Immature natural killer cell (primary cell): ENCODE measurements at regions not wholly inside any gene's neighbourhood (a gene's known extent, or its start where the extent isn't known, plus 50 kb on each side); places are given as distances from the start of the nearest gene placed in this dataset.
A peak's percentile ranks its signal among the peaks of the same experiment; 100 is the strongest.

Source experiments
- DNase-seq, 3 donors: peaks; one replicate each; pipeline ENCODE4 v3.0.0; 2022; ENCODE audit warnings: mixed read lengths in 1 of 3
- H3K27ac Mint-ChIP-seq, 6 donors: one replicate each; pipeline ENCODE4 v1.8.0; 2020; ENCODE audit warnings: mixed read lengths in 6 of 6, mild to moderate bottlenecking in 5 of 6, inconsistent platforms in 4 of 6, moderate library complexity in 3 of 6
- H3K27me3 Mint-ChIP-seq, 3 donors: one replicate each; pipeline ENCODE4 v1.8.0; 2020 to 2021; ENCODE audit warnings: low read depth in 3 of 3, mild to moderate bottlenecking in 3 of 3, mixed read lengths in 3 of 3, moderate library complexity in 3 of 3, inconsistent platforms in 1 of 3
- H3K36me3 Mint-ChIP-seq, 3 donors: one replicate each; pipeline ENCODE4 v1.8.0; 2020; ENCODE audit warnings: mixed read lengths in 3 of 3, inconsistent platforms in 2 of 3, mild to moderate bottlenecking in 2 of 3
- H3K4me1 Mint-ChIP-seq, 2 donors: one replicate each; pipeline ENCODE4 v1.8.0; 2020; ENCODE audit warnings: inconsistent platforms in 2 of 2, mild to moderate bottlenecking in 2 of 2, mixed read lengths in 2 of 2, moderate library complexity in 1 of 2
- H3K4me3 Mint-ChIP-seq, 5 donors: one replicate each; pipeline ENCODE4 v1.8.0; 2020; ENCODE audit warnings: mild to moderate bottlenecking in 5 of 5, mixed read lengths in 5 of 5, inconsistent platforms in 3 of 5, moderate library complexity in 3 of 5
- H3K9me3 Mint-ChIP-seq, 6 donors: one replicate each; pipeline ENCODE4 v1.8.0; 2020; ENCODE audit warnings: mild to moderate bottlenecking in 6 of 6, mixed read lengths in 6 of 6, inconsistent platforms in 4 of 6, moderate library complexity in 3 of 6

DNA sequence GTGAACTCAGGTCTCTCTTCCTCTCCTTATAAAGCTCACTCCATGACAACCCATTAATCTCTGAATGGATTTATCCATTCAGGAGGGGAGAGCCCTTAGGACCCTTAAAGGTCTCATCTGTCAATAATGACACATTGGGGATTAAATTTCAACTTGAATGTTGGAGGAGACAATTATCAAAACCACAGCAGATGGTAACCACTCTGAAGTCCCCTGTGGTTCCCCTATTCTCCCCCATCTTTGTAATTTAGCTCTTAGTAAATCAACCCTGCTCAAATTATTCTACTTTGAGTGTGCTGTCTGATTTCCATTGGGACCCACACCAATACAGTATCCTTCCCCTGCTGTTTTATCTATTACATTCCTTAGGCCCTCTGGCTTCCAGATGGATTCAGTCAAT, 72.0 kb upstream of the RAI14 start:
- Mint-ChIP-seq H3K4me3 (no peak overlapping the region), H3K36me3 (no peaks in the 10 kb centered on the region), H3K27ac (peak overlapping the region in 4 of 6 donors; percentile 60 to 96 (median 78)), H3K4me1 (peaks cover 28 to 30% of the 10 kb centered on the region in 2 donors), H3K9me3 (peaks cover 0 to 9% (median 0%) of the 10 kb centered on the region in 6 donors), H3K27me3 (peaks cover 0 to 4% (median 1%) of the 10 kb centered on the region in 3 donors)
- no peak for DNase-seq

DNA sequence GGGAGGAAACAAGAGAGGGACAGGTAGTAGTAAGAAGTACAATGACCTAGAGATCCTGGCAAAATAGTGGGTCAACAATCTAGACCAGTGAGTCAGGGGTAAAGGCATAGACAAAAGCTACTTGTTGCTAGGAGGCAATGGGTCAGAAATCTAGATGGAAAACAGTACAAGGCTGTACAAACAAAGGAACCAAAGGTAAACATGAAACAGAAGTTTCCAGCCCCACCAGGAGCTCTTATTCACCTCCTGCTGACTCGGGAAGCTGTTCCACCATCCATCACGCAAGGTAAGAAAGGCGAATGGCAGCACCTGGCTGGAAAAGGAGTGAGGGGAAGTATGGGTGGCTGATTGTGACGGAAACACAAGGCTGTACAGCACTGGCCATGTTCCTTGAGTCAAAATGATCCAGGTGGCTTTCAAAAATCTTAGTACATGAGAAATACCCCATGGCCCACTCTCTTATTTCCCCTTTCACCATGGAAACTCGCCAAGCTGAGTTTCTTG, 70.5 kb upstream of the RAI14 start:
- Mint-ChIP-seq H3K9me3 (peaks cover 0 to 9% (median 0%) of the 10 kb centered on the region in 6 donors), H3K4me3 (no peak overlapping the region), H3K4me1 (peaks cover 28 to 30% of the 10 kb centered on the region in 2 donors), H3K27ac (no peak overlapping the region), H3K36me3 (no peaks in the 10 kb centered on the region), H3K27me3 (peaks cover 0 to 7% (median 0%) of the 10 kb centered on the region in 3 donors)
- no peak for DNase-seq

DNA sequence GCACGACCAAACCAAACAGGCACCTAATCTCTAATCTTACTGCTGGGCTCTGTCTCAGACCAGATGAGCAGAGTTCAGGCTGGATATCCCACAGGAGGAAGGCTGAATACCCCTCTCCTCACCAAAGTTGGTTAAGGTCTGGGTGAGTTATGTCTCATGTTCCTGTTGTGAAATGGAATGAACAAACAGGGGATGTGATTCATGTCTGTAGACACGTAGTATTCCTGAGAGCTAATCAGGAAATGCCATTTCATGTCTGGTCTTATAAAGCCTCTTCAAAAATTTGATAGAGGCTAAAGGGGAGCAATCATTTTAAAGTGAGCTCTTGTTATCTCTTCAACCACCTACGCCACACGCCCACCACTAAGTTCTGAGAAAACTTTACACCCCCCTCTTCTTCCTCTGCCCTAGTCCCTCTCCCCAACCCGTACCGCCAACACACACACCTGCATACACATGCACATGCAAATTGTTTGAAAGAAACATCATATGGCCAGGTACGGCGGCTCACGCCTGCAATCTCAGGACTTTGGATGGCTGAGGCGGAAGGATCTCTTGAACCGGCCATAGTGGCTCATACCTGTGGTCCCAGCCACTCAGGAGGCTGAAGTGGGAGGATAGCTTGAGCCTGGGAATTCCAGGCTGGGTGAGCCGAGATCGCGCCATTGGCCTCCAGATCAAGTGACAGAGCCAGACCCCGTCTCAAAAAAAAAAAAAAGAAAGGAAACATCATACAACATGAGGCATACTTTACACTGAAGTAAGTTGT, 69.8 kb upstream of the RAI14 start:
- DNase-seq, result no peak
- Mint-ChIP-seq H3K9me3 (peaks cover 0 to 9% (median 0%) of the 10 kb centered on the region in 6 donors), H3K4me1 (peaks cover 28 to 30% of the 10 kb centered on the region in 2 donors), H3K4me3 (no peak overlapping the region), H3K27ac (no peak overlapping the region), H3K36me3 (no peaks in the 10 kb centered on the region), H3K27me3 (peaks cover 0 to 11% (median 3%) of the 10 kb centered on the region in 3 donors)

DNA sequence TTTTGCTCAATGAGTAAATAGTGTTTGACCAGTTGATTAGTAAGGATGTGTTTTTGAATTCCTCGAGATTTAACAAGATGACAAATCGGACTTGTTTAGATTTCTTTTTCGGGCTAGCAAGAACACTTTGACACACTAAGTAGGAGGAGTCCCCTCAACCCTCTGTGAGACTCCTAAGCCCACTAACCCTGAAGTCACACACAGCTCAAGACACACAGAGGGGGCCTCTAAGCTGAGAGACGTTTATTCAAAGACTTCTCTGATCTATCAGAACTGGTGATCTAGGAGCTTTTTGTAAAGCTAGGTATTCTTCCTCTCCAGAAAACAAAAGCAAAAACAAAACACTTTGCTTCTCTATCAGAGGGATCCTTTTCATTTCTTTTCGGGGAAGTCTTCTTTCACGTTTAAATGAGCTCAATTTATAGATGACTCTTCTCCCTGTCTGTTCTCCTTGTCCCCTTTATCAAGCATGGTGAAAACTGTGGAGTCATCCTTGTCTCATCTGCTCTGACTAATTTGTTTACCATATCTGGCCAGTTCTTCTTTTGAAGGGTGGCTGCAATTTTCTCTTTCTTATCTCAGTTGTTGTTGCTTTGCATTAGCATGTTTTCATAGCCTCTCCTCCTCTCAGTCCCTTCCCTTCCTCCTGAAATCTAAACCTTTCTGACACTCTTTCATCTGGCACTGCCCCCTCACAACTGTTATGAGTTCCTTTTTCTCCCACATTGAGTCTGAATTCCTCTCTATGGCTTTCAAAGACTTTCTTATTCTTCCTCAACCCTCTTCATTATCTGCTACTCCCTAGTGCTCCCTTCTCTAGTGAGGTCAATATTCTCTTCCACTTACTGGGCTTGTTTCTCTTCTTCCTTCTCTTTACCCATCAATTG, 68.5 kb upstream of the RAI14 start:
- H3K27me3 Mint-ChIP-seq, result peaks cover 2 to 12% (median 3%) of the 10 kb centered on the region in 3 donors

DNA sequence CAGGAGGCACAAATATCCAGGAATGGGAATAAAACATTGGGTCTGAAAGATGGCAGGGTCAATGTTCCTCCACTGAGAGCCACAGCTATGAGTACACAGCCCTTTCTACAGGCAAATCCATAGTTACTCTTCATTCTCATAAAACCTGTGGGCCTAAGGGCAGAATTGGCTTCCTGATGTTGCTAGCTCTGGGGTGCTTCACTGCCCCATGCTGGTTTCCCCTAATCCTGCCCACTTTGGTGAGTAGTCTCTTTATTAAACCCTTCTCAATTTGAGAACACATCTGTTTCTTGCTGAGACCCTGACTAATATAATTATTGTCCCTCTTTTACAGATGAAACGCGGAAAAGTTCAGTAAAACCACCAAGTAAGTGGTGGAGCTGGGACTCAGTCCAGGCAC, 66.3 kb upstream of the RAI14 start:
- H3K36me3 Mint-ChIP-seq, result no peaks in the 10 kb centered on the region
- peaks cover 0 to 7% (median 0%) of the 10 kb centered on the region in 6 donors for H3K9me3 Mint-ChIP-seq
- H3K27ac Mint-ChIP-seq, result no peak overlapping the region
- H3K4me3 Mint-ChIP-seq, result no peak overlapping the region
- peaks cover 2 to 12% (median 3%) of the 10 kb centered on the region in 3 donors for H3K27me3 Mint-ChIP-seq
- H3K4me1 Mint-ChIP-seq, result no peaks in the 10 kb centered on the region
- DNase-seq, result no peak

More for the DNA sequence above, 68.5 kb upstream of the RAI14 start:
- DNase-seq, result no peak
- Mint-ChIP-seq H3K4me1 (peaks cover 20 to 21% of the 10 kb centered on the region in 2 donors), H3K9me3 (peaks cover 0 to 9% (median 0%) of the 10 kb centered on the region in 6 donors), H3K27ac (peak overlapping the region in 1 of 6 donors; percentile 0), H3K36me3 (no peaks in the 10 kb centered on the region), H3K4me3 (no peak overlapping the region)

DNA sequence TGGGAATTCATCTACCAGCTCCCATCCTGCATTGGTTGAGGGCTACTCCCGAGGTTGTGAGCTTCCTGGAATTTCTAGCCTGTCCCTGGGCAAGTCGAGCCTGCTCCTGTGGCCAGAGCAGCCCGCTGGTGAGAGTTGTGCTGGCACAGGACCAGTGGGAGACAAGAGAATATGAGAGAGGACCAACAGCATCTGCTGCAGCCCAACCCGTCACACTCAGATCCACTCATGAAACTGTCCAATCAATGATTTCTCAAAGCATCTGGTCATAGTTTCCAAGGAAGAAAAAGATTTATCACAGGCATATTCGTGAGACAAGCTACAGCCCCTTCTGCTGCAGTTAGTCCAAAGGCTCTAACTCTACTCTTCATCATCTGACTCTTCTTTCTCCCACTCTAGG, 64.4 kb upstream of the RAI14 start:
- H3K4me1 Mint-ChIP-seq, result no peaks in the 10 kb centered on the region
- no peak overlapping the region for H3K27ac Mint-ChIP-seq
- DNase-seq, result no peak
- H3K9me3 Mint-ChIP-seq, result peaks cover 0 to 3% (median 0%) of the 10 kb centered on the region in 6 donors
- H3K4me3 Mint-ChIP-seq, result no peak overlapping the region
- no peaks in the 10 kb centered on the region for H3K36me3 Mint-ChIP-seq
- H3K27me3 Mint-ChIP-seq, result peaks cover 2 to 8% (median 3%) of the 10 kb centered on the region in 3 donors

DNA sequence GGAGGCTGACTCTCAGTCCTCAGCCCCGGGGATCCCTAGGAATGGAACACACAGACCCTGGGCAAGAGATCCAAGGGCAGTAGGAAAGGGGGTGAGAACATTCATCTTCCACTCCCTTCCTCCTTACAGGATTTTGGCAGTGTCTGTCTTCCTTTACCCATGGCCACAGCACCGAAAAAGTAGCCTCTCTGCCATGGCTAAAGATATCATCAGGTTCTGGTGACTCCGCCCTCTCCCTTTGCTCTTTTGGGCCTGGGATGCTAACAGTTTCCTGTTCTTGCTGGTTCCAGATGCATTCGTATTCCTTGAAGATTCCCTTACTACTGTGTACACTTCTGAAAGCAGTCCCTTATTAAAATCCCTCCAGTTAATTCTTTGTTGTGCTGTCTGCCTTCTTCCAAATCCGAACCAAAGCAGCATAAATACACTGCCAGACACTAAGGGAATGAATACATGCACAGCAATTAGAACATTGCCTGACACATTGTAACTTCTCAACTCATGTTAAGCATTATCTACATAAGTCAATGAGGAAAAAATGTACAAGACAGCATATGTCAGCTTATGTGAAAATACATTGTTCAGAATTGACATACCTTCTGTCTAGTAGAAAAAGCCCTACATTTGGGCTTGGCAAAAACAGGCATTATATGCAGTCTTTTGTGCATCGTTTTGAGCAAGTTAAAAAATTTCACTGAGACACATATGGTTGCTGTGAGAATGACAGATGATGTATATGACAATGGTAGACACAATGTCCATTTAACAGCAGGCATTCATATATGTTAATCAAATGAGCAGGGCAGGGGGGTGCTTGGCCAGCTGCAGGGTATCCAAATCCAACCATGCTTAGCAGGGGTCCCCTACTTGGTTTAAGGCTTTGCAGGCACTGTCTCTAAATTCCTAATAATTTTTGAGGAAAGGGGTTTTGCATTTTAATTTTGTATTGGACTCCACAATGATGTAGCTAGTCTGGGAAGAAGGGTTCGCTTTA, 58.8 kb upstream of the RAI14 start:
- no peak for DNase-seq
- Mint-ChIP-seq H3K27ac (no peak overlapping the region), H3K4me3 (no peak overlapping the region), H3K4me1 (no peaks in the 10 kb centered on the region), H3K9me3 (no peaks in the 10 kb centered on the region), H3K36me3 (no peaks in the 10 kb centered on the region), H3K27me3 (peaks cover 0 to 4% (median 3%) of the 10 kb centered on the region in 3 donors)

DNA sequence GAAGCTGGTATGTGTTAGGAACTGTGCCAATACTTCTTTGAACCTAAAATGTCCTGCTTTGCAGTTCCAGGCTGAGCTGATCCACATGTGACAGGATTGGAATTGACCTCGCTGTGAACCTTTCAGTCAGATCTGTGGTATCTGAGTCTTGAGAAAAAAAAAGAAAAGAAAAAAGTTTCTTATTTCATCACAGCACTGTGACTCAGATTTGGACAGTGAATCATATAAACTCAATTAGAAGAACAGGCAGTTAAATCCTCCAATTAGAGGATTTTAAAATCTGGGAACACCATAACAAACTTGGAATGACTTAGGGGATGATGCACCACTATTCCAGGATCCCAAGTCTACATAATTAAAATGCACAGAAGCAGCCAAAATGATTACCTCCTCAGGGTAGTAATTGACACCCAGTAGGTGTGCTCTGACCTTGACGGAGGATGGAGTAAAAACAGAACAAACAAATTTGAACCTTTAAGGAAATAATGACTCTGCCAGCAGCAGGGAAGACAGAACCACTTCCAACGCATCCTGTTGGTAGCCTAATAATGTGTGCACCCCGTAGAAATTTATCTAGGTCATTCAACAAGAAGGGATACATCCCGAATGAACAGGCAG, 57.8 kb upstream of the RAI14 start:
- H3K4me3 Mint-ChIP-seq, result no peak overlapping the region
- no peaks in the 10 kb centered on the region for H3K9me3 Mint-ChIP-seq
- no peaks in the 10 kb centered on the region for H3K36me3 Mint-ChIP-seq
- peaks cover 0 to 5% (median 3%) of the 10 kb centered on the region in 3 donors for H3K27me3 Mint-ChIP-seq
- H3K27ac Mint-ChIP-seq, result no peak overlapping the region
- no peaks in the 10 kb centered on the region for H3K4me1 Mint-ChIP-seq
- DNase-seq, result no peak

DNA sequence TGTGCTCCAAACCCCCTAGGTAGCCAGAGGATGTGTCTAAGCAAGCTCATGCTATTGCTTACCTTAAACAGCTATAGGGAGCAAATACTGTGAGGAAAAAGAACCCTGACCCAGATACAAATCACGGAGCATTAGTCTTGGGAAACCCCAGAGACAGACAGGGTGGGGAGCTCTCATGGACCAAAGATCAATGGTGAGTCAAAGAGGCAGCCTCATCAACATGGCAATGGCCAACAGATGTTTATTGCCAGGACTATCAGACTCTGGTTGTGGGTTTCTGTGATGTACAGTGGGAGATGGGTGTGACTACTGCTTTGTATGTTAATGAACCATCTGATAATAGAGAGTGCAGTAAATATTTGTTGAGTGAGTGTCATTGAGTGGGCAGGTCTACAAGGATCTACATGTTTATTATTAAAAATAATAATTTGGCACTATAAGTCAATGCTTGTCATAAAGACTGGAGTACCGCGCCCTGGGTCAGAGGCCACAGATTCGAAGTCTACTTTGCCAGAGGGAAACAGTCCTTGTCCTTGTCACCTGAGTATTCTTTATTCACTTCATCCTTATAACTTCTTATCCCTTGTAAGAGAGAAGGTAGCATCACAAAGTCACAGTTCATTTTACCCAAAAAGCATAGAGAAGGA, 56.5 kb upstream of the RAI14 start:
- H3K4me3 Mint-ChIP-seq, result no peak overlapping the region
- H3K27ac Mint-ChIP-seq, result peak overlapping the region in 1 of 6 donors; percentile 15
- peaks cover 0 to 5% (median 3%) of the 10 kb centered on the region in 3 donors for H3K27me3 Mint-ChIP-seq
- H3K9me3 Mint-ChIP-seq, result no peaks in the 10 kb centered on the region
- H3K36me3 Mint-ChIP-seq, result no peaks in the 10 kb centered on the region
- DNase-seq, result no peak
- peaks cover 0 to 5% of the 10 kb centered on the region in 2 donors for H3K4me1 Mint-ChIP-seq

DNA sequence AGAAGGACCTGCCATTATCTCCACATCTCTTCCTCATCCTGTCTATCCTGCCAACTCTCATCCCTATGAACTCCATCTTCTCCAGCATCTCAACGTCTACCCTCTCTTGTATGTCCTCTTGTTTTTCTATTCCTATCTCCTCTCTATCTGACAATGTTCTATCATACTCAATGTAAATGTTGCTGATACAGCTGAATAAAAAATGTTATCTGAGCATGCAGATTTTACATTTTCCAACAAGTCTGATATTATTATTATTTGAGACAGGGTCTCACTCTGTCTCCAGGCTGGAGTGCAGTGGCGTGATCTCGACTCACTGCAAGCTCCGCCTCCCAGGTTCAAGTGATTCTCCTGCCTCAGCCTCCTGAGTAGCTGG, 56.0 kb upstream of the RAI14 start:
- DNase-seq, result no peak
- peaks cover 0 to 5% of the 10 kb centered on the region in 2 donors for H3K4me1 Mint-ChIP-seq
- H3K36me3 Mint-ChIP-seq, result no peaks in the 10 kb centered on the region
- H3K27me3 Mint-ChIP-seq, result peaks cover 0 to 5% (median 3%) of the 10 kb centered on the region in 3 donors
- H3K9me3 Mint-ChIP-seq, result no peaks in the 10 kb centered on the region
- no peak overlapping the region for H3K27ac Mint-ChIP-seq
- no peak overlapping the region for H3K4me3 Mint-ChIP-seq

DNA sequence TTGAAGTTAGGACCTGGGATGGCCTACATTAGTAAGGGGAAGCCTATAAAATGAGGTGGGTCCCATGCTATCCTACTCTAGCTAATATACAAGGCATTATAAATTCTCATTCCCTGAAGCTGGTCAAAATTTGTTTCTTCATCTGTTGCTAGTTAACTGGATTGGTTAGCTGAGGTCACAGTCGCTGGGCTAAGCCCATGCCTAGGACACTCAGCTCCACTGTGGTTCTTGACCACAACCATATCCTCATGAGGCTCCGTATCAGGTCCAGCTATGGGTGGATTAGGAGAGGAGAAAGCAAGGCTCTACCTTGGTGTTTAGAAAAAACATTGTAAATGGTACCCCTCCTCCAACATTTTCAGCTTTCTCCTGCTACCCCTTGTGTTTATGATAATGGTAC, 52.8 kb upstream of the RAI14 start:
- Mint-ChIP-seq H3K4me3 (no peak overlapping the region), H3K27me3 (peaks cover 0 to 2% (median under 1%) of the 10 kb centered on the region in 3 donors)
- DNase-seq, result no peak

DNA sequence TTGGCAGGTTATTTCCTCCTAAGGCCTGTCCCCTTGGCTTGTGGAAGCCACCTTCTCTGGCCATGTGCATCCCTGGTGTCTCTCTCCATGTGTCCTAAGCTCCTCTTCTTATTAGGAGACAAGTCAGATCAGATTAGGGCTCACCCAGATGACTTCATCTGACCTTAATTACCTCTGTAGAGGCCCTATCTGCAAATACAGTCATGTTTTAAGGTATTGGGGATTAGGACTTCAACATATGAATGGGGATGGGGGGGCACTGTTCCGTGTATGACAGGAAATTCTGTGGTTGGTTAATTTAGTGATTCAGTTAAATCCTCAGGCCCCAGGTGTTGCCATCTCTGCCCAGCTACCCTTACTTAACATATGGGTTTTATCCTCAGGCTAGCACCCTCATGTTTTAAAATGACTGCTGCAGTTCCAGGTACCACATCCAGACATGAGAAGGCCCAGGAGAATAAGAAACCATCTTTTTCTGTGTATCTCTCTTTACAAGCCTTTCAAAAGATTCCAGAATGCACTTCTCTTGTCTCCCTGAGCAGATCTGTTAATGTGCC, 51.9 kb upstream of the RAI14 start:
- no peak overlapping the region for H3K27ac Mint-ChIP-seq
- peaks cover 0 to 5% of the 10 kb centered on the region in 2 donors for H3K4me1 Mint-ChIP-seq
- no peak for DNase-seq
- H3K9me3 Mint-ChIP-seq, result no peaks in the 10 kb centered on the region
- H3K4me3 Mint-ChIP-seq, result no peak overlapping the region
- no peaks in the 10 kb centered on the region for H3K36me3 Mint-ChIP-seq
- H3K27me3 Mint-ChIP-seq, result peaks cover 0 to 2% (median 2%) of the 10 kb centered on the region in 3 donors

More for the DNA sequence above, 52.8 kb upstream of the RAI14 start:
- no peaks in the 10 kb centered on the region for H3K9me3 Mint-ChIP-seq
- no peaks in the 10 kb centered on the region for H3K36me3 Mint-ChIP-seq
- H3K27ac Mint-ChIP-seq, result no peak overlapping the region
- peaks cover 0 to 5% of the 10 kb centered on the region in 2 donors for H3K4me1 Mint-ChIP-seq
